Heart right ventricle (tissue), 16 donors: ENCODE measurements at regions not wholly inside any gene's neighbourhood (a gene's known extent, or its start where the extent isn't known, plus 50 kb on each side); places are given as distances from the start of the nearest gene placed in this dataset.

Experiments used
- ATAC-seq, 8 donors: fragments of 200-7000 bp; cut with Tn5 transposase; one replicate each; pipeline ENCODE4 v1.9.1; 2020; ENCODE audit warnings: mild to moderate bottlenecking in 8 of 8, moderate library complexity in 8 of 8, moderate number of reproducible peaks in 1 of 8
- DNase-seq, 2 donors: peaks; one replicate each; pipeline ENCODE4 v3.0.0-alpha.2; 2020
- H3K27ac ChIP-seq, 10 donors: fragments of 200-600 bp; sonication (generic) in 2 of 10; one replicate each; pipeline versions ENCODE4 v1.5.0 to v1.8.0; 2020 to 2022; ENCODE audit warnings: mild to moderate bottlenecking in 3 of 10
- H3K27me3 ChIP-seq, 7 donors: fragments of 200-600 bp; one replicate each; pipeline ENCODE4 v1.8.0; 2021 to 2022; ENCODE audit warnings: mild to moderate bottlenecking in 2 of 7
- H3K36me3 ChIP-seq, 9 donors: fragments of 200-600 bp; sonication (generic) in 1 of 9; one replicate each; pipeline versions ENCODE4 v1.5.0 to v1.8.0; 2020 to 2022; ENCODE audit warnings: mild to moderate bottlenecking in 2 of 9
- H3K4me1 ChIP-seq, 9 donors: fragments of 200-600 bp; sonication (generic) in 1 of 9; one replicate each; pipeline versions ENCODE4 v1.5.0 to v1.8.0; 2020 to 2022; ENCODE audit warnings: mild to moderate bottlenecking in 4 of 9
- H3K4me3 ChIP-seq, 10 donors: fragments of 200-600 bp; sonication (generic) in 2 of 10; one replicate each; pipeline versions ENCODE4 v1.5.0 to v1.8.0; 2020 to 2022; ENCODE audit warnings: mild to moderate bottlenecking in 7 of 10, moderate library complexity in 2 of 10
- H3K9me3 ChIP-seq, 11 donors: fragments of 200-600 bp in 10 of 11; sonication (generic) in 2 of 11; one replicate each; pipeline versions ENCODE4 v1.5.0 to v1.8.0; 2013 to 2022; ENCODE audit warnings: mild to moderate bottlenecking in 2 of 11, control low read depth in 1 of 11, moderate library complexity in 1 of 11
- CTCF ChIP-seq, 9 donors: fragments of 200-600 bp; sonication (generic) in 2 of 9; IDR thresholded peaks; one replicate each; pipeline versions ENCODE4 v1.5.0 to v1.8.0; 2021 to 2022; ENCODE audit warnings: antibody characterized with exemption in 9 of 9, mild to moderate bottlenecking in 5 of 9, moderate library complexity in 1 of 9
- WGBS, 2 donors: extraction: QIAGEN DNeasy Blood & Tissue Kit; methylation state at CpG; one replicate each; pipeline ENCODE4 v1.1.7; 2013; ENCODE audit warnings: inconsistent platforms in 1 of 2; 5-methylcytosine and 5-hydroxymethylcytosine counted together
- intact Hi-C, 10 donors: fragments of 100-400 bp; cut with DNase I; formaldehyde crosslinking; loops; one replicate each; pipeline versions ENCODE4 v1.11.1 to v1.14.2; 2022
- donor health status: Arrhythmogenic right ventricular cardiomyopathy.
- donor health status: ischemic (EF 13 %, LVEDD 7.1; RV severe dilation, severe dysfunction).
- donor health status: healthy with polysubstance abuse.
- donor health status: DM: no; HTN: yes; CAD: no.
- donor health status: DM: no; HTN: no; CAD: no.
- donor health status: ischemic (EF 25% LVEDD 6.9; RV normal size, moderate dysfunction).
- donor health status: ischemic (EF 25% LVEDD 5.7; RV mildly dilated, moderate dysfunction).
- donor health status: healthy.
- donor health status: DM: yes; HTN: yes; CAD: no.
- donor health status: Ischemic cardiomyopathy.
- donor health status: ischemic (EF 35%, LVEDD 5.7; RV mildly dilated, moderate dysfunction).
- donor health status: nonischemic (EF 11% LVEDD 7.7; RV severe dilation, severe dysfunction).
- donor health status: DM: yes; HTN: yes; CAD: no.
- donor health status: PGD.
- donor health status: ischemic (EF 29% LVEDD 5.4; RV normal size, mild dysfunction).
- donor health status: nonischemic (EF 23%, LVEDD 6.1; RV moderate dilation, normal function).

GRCh38 chr2:386406-387103 is 98.7 kb upstream of the ALKAL2 start:
- Histone ChIP-seq H3K36me3 (no peaks in the 10 kb centered on the region), H3K9me3 (peaks cover 0 to 12% (median 0%) of the 10 kb centered on the region in 11 donors), H3K4me3 (no peak overlapping the region), H3K4me1 (no peaks in the 10 kb centered on the region), H3K27me3 (peaks cover 0 to 29% (median 23%) of the 10 kb centered on the region in 7 donors), H3K27ac (no peak overlapping the region)
- intact Hi-C loops, result no loop called here
- DNase-seq, result no peak
- no peak for ATAC-seq
- no peak for TF ChIP-seq CTCF (IDR thresholded peaks at IDR 0.05)
- 80 to 83% methylated on average over 9 to 10 of the region's 10 CpGs for WGBS, 2 donors

GRCh38 chr2:385785-386184 is 97.9 kb upstream of the ALKAL2 start:
- 62 to 72% methylated on average over 6 of the region's 6 CpGs for WGBS, 2 donors
- peaks cover 0 to 12% (median 0%) of the 10 kb centered on the region in 11 donors for H3K9me3 ChIP-seq
- peaks cover 0 to 36% (median 28%) of the 10 kb centered on the region in 7 donors for H3K27me3 ChIP-seq
- no peaks in the 10 kb centered on the region for H3K4me1 ChIP-seq
- DNase-seq (no peak), ATAC-seq (no peak)
- TF ChIP-seq CTCF (IDR thresholded peaks at IDR 0.05), result no peak
- H3K4me3 ChIP-seq, result no peak overlapping the region
- intact Hi-C loops, result no loop called here
- H3K36me3 ChIP-seq, result no peaks in the 10 kb centered on the region
- no peak overlapping the region for H3K27ac ChIP-seq

GRCh38 chr2:385061-385460 is 97.2 kb upstream of the ALKAL2 start:
- intact Hi-C loops, result no loop called here
- no peak for DNase-seq
- Histone ChIP-seq H3K9me3 (peaks cover 0 to 8% (median 0%) of the 10 kb centered on the region in 11 donors), H3K27me3 (peaks cover 0 to 37% (median 34%) of the 10 kb centered on the region in 7 donors), H3K36me3 (no peaks in the 10 kb centered on the region), H3K27ac (no peak overlapping the region), H3K4me1 (no peaks in the 10 kb centered on the region), H3K4me3 (no peak overlapping the region)
- TF ChIP-seq CTCF (IDR thresholded peaks at IDR 0.05), result no peak
- no peak for ATAC-seq
- 82 to 83% methylated on average over 9 of the region's 9 CpGs for WGBS, 2 donors

GRCh38 chr2:383888-384287 is 96.0 kb upstream of the ALKAL2 start:
- intact Hi-C loops, result no loop called here
- Histone ChIP-seq H3K27ac (no peak overlapping the region), H3K9me3 (peaks cover 0 to 5% (median 0%) of the 10 kb centered on the region in 11 donors), H3K4me1 (no peaks in the 10 kb centered on the region), H3K36me3 (no peaks in the 10 kb centered on the region), H3K27me3 (peaks cover 0 to 48% (median 34%) of the 10 kb centered on the region in 7 donors), H3K4me3 (no peak overlapping the region)
- WGBS, 2 donors, result 69 to 75% methylated on average over 10 of the region's 10 CpGs
- no peak for TF ChIP-seq CTCF (IDR thresholded peaks at IDR 0.05)
- ATAC-seq (no peak), DNase-seq (no peak)
